NCI-H2081 (cell line): ENCODE measurements at regions not wholly inside any gene's neighbourhood (a gene's known extent, or its start where the extent isn't known, plus 50 kb on each side); places are given as distances from the start of the nearest gene placed in this dataset.

ENCODE experiments used
- DNase-seq, 2 experiments: peaks; one replicate each; lab custom pipeline; 2025; lab: John Stamatoyannopoulos, UW

DNA sequence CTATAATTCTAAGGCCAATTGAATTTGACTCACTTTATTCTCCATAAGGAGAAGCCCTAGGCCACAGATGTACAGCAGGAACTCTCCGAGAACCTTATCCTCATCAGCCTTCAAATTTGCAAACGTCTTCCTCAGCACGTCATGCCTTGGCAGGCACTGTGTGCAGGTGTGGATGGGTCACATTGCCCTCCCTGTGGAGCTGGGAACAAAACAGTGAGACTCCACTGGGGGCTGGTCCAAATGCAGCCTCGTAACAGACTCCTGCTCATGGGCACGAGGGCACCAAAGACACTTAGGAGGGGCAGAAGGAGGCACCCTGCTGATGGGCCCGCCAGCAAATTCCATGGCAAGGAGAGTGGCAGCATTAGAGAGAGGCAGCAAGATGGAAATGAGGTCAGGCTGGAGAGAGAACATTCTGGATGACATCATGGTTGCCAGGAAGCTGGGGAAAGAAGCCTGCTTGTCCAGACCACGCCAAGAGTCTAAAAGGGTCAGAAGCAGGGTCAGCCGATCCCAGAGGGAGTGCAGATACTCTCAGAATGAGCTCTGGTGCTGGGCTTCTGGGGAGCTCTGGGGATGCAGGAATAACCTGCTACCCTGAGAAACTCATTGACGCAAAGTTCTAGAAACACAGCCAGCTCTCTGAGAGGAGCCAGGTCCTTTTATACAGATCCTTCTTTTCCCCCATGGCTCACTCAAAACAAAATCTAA, 242.2 kb downstream of the B3GLCT start:
- no peak for DNase-seq

DNA sequence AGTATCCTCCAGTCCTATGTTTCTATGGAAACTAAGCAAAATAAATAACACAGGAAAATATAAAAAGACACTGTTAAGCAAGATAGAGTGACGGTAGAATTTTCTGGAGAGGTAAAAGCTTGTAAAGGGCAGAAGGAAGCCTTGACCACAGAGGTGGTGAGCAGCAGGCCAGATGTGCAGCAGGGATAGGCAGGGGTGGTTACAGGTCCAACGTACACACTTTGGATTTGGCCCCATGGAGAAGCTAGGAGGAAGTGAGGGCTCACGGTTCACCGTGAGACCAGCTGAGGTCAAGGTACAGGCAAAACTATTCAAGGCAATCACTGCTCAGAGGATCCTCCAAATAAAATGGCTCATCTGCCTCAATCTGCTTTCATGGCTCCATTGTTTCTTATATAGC, 242.8 kb downstream of the B3GLCT start:
- DNase-seq = no peak

DNA sequence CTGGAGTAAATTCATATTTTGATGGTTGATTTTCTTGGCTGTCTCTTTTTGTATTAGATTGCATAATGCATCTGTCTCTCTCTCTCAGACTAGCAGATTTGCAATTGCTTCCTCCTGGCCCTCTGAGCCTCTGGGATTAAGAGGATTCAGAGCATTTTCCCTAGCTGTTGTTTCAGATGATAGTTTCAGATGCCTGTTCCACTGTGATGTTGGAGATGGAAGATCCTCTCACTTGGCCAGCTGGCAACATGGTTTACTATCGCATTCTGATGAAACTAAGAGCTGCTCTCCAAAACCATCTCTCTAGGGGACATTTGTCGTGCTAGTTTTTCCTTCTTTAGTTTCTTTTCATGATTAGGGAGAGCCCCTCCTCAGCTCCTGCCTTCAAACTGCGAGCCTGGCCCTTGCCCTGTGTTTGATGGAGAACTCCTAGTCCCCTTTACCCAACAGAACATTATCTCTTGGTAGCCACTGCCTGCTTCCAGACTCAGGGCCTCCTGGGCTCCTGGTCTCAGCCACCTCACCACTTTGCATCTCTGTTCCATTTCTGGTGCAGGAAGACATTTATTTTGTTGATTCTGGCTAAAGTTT, 244.6 kb downstream of the B3GLCT start:
- DNase-seq = no peak

DNA sequence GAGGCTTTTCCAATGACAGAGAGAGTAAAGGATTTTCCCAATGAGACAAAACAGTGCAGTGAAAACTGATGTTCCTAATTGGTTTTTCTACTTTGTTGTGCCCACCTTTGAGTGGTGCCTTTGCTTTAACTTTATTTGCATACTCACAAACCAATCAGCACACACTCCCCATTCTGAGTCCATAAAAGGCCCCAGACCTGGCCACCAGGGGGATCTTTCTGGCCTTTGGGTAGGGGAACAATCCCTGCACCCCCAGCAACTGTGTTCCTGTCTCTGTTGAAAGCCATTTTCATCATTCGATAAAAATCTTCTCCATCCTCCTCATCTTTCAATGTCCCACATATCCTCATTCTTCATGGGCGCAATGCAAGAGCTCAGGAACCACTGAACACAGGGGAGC, 252.8 kb downstream of the B3GLCT start:
- no peak for DNase-seq

DNA sequence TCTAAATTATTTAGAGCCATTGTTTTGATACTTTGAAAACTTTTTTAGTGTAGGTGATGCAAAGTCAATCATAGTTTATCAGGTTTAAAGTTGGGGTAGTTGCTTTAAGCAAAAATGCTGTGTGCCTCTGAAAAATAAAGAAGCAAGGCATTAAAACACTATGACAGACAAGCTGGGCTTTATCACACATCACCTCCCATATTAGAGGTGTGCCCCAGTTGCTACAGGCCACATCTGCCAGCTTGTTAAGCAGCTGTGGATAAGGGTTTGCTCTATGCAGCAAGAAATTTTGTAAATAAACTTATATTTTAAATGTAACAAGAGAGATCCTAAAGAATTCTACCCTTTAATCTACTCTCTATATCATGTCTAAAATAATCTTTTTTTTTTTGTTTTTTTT, 255.8 kb downstream of the B3GLCT start:
- no peak for DNase-seq

DNA sequence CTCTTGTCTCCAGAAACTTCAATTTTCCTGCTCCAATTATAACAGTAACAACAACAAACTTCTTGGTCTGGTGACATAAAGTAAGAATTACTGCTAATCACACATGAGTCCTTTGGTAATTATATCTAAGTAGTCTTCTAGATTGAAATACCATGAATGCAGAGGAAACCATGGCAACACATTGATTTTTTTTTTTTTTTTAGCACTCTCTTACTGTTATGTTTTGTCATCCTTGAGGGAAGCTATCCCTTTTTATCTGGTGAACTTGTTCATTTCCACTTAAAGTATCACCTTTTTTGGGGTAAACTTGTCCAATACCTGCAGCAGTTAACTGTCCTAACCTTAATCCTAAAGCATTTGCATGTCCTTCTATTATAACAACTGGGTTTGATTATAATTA, 256.3 kb downstream of the B3GLCT start:
- no peak for DNase-seq

DNA sequence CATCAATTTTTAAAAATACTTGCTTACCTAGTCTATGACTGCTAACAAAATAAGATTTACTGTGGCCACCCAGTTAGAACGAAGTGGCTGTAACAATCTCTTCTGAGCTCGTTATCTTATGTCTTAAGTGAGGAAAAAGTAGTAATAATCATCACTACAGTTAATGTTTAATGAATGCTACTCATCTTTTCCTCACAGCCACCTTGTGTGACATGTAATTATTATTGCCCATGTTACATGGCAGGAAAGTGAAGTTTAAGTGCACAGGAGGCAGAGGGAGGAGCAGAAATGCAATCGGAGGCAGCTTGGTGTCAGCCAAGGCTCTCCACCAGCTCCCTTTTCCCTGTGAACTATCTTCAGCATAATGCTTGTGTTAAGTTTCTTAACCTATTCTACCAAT, 260.3 kb downstream of the B3GLCT start:
- DNase-seq = no peak

DNA sequence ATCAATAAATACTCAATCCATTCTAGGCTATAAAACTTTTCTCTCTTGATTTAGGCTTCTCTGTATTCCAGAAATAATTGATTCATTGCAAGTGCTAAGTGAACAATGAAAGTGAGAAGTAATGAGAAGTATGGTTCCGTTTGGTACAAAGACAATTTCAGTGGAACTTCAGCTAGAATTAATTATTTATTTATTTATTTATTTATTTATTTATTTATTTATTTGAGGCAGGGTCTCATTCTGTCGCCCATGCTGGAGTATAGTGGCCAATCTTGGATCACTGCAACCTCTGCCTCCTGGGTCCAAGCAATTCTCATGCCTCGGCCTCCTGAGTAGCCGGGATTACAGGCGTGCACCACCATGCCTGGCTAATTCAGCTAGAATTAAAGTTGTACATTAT, 262.1 kb downstream of the B3GLCT start:
- DNase-seq = no peak

DNA sequence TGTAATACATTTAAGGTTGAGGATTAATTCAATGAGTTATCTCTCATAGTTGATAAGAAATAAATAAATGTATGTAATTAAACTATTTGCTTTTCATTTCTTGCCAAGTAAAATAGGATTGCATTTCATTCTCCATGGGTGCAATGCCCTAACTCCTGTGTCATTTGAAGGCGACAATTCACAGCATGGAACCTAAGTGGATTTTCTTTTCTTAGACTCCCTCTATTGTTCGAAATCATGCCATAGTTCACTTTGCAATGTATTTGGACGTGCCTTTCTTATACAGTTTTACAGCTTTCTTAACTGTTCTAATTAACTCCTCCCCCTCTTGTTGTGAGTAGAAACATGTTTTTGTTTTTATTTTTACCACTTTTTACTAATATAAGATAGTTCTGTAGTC, 263.0 kb downstream of the B3GLCT start:
- no peak for DNase-seq

DNA sequence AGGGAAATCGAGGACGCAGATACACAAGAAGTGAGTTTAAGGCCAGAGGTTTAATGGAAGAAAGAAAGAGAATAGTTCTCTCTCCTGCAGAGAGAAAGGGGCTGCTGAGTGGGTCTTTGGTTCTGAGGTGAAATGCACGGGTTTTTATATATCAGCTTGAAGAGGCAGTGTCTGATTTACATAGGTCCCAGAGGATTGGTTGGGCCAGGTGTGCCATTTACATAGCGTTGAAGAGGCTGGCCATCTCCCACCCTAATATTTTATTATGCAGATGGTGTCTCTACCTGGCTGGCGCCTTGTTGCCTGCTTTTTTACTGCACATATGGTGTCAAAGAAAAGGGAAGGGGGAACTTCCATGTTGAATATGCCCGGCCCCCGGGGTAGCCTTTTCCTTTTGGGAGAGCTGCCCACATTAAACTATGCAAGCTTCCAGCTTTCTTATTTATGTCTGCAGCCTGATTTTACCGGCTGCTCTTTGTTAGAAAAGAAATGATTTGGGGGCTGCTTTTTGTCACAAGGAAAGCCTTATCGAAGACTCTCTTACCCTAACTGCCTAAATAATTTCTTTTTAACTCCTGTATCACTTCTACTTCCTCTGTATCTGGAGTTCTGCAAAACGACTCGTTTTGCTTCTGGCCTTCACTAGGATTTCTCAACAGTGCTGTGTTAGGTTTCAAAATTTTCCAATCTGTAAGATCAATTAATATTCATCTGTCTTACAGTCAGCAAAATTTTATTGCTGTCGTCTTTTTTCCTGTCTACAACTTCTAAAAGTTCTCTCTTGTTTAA, 268.5 kb downstream of the B3GLCT start:
- no peak for DNase-seq

DNA sequence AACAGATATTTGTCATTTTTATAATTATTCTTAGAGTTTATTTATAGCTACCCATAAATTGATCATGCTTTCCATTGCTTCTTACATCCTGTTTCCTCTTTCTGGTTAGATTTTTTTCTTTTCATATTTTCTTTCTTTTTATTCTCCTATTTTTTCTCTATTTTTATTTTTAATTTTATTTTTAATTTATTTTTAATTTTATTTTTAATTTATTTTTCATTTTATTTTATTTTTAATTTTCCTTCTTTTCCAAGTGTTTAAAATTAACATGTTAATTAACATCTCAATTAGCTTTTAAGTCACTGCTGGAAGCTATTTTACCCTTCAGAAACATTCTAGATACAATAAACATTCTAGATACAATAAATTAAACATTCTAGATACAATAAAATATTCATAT, 269.6 kb downstream of the B3GLCT start:
- no peak for DNase-seq

DNA sequence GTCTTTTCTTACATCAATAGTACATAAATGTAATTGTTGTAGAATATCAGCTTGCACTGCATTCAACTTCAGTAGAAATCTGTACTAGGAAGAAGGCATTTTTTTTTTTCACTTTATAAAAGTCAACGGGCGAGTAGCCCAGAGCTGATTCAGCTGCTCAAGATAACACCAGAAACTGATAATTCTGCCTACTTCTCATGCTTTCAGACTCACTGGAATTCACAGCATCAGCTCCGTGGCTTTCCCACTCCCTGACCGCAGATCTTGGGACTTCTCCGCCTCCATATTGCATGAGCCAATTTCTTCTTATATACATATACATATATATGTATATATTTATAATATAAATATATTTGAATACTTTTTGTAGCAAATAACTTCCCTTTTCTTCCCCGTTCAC, 263.1 kb upstream of the RXFP2 start:
- no peak for DNase-seq

DNA sequence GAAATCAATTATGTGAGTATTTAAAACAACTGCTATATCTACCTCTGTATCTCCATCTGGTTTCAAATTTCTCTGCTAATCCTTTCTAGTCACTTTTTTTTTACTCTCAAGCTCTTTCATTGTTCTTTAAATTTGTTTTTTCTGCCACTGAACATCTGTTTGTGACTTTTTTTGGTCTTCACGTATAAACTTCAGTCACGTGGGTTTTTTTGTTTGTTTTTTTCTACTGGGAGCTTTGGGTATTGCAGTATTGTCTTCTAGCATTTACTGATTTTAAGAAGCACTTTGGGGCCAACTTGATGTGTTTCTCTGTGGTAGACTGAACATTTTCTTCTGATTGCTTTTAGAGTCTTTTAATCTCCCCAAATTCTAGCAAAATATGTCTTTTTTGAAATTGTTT, 262.6 kb upstream of the RXFP2 start:
- no peak for DNase-seq

DNA sequence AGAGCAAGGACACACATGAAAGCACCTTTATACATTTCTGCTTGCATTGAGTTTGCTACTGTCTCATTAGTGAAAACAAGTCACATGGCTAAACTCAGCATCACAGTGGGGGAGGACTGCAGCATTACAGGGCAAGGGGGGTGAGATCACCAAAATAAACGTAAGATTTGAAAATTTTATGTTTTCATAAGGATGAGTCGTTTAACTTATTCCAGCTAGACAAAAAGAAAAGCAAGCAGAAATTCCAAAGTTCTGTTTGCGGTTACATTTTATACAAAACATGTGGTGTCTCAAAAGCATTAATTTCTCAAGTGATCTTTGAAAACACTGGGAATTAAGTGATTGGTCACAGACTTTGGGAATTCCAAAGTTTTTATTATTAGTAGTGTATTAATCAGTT, 261.4 kb upstream of the RXFP2 start:
- no peak for DNase-seq

DNA sequence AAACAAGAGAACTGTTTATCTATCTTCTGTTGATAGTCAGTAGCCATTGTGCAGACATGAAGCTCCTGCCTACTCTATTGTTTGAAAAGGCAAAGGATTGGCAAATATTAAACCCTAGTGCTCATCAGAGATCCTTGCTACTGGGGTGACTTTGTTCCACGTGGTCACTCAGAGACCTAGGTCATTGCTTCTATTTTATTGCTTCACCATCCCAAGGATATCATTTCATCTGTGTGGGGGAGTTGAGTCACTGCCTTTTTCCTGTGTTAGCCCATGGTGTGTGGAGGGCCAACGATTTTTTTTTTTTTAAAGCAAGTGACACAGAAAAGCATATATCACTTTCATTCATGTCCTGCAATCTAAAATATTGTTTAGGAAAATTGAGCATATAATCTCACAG, 254.1 kb upstream of the RXFP2 start:
- DNase-seq = no peak

DNA sequence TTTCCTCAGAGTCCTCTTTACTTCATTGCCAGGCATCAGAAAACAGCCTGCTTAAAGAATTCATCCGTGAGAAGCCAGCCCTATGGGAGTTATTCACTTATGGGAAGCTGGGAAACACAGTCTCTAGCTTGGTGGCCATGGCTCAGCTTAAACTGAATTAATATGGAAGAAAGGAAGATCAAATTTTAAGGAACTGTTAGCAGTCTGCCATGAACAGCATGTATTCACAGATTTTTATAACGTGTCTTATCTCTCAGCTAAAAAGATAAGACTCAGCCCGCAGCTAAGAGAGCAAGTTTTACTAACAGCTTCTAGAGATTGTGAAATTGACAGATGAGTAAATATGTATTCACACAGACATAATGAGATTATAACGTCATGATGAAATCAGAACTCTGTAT, 253.7 kb upstream of the RXFP2 start:
- DNase-seq = no peak

DNA sequence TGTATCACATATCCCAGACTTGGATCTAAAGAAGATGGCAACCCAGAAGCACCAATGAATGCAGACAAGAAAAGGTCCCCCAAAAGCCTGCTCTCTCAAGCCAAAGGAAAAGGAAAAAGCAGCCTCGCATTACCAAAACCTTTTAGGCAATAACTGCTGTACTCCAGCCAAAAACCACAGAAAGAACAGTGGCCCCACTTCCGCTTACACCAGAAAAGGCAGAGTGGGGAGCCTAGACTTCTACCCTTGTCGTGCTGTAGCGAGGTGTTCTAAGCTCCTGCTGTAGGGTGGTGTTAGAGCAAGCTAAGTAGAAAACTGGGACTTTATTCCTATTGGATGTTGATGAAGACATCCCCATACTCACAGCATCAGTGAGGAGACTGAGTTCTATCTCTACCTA, 244.0 kb upstream of the RXFP2 start:
- no peak for DNase-seq

DNA sequence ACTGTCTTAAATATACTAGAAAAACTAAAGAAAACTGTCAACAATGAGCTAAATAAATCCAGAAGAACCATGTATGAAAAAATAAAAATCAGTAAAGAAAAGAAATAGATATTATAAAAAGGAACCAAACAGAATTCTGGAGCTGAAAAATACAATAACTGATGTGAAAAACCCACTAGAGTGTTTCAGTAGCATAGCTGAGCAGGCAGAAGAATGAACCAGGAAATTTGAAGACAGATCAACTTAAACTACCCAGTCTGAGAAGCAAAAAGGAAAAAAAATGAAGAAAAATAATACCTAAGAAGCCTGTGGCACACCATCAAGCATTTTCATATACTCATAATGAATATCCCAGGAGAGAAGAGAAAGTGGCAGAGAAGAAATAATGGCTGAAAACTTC, 240.1 kb upstream of the RXFP2 start:
- DNase-seq = no peak

DNA sequence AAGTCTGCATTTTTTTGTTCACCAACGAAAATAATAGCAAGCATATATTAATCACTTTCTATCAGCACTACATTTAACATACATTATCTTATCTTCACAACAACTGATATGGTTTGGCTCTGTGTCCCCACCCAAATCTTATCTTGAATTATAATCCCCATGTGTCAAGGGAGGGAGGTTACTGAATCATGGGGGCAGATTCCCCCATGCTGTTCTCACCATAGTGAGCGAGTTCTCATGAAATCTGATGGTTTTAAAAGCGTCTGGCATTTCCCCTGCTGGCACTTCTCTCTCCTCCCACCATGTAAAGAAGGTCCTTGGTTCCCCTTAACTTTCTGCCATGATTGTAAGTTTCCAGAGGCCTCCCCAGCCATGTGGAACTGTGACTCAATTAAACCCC, 235.7 kb upstream of the RXFP2 start:
- DNase-seq = no peak

DNA sequence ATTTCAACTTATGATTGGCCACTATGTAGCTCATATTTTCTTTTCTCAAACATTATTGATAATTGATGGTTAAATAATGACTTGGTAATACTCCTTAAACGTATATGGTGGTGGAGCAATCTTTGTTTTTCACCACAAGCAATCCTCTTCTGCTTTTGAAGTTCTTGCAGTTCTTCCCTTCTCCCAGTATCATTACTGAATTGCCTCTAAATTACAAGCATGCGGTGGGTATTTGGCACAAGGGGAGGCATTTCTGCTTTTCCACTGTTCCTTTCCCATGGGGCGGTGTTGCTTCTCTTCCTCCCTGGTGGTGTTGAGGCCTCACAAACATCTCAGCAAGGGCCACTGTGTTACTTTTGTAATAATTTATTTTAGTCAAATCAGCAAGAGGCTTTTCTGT, 234.4 kb upstream of the RXFP2 start:
- no peak for DNase-seq

DNA sequence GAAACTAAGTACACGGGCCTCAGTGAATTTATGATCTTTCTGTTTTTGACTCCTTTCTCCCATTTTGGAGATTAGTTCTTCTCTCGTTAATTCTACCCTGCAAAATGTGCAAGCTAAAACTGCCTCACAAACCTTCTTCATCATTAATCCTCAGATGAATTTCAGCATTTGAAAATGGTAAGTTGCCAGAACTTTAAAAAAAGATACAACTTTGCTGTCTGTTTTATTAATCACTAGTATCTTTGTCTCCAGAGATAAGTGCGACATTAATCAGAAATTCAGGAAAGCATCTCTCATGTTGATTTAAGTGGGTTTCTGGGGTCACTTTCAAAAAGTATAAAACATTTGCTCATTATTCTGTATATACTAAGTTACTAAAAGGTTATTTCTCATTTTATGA, 227.0 kb upstream of the RXFP2 start:
- no peak for DNase-seq

DNA sequence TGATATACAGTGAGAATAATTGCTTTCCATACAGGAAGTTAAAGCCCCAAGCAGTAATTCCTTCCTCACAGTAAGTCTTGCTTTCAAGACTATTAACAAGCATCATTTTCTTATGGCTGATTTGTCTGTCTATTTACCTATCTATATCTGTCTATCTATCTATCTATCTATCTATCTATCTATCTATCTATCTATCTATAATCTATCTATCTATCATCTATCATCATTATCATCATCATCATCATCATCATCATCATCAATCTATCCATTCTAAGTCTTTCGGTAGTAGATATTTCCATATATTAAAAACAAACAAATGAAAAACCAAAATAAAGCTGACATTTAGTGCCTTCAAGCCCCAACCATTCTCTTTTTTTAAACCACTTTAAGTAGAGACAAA, 224.4 kb upstream of the RXFP2 start:
- no peak for DNase-seq

DNA sequence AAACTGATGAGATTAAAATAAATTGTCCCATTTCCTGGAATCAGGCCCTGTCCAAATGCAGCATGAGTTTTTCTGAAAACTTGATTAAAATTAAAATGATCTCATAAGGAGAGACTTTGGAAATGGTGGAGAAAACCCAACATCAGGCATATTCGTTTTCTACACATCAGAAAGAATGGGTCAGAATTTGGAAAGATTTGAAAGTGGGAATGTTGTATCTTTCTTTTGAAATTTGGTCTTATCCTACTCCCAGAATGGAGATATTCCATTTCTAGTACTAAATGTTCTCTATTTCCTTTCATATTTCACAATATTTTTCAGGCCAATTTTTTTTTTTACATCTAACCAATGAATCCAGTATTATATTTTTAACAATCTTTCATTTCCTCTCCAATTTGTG, 223.9 kb upstream of the RXFP2 start:
- no peak for DNase-seq

DNA sequence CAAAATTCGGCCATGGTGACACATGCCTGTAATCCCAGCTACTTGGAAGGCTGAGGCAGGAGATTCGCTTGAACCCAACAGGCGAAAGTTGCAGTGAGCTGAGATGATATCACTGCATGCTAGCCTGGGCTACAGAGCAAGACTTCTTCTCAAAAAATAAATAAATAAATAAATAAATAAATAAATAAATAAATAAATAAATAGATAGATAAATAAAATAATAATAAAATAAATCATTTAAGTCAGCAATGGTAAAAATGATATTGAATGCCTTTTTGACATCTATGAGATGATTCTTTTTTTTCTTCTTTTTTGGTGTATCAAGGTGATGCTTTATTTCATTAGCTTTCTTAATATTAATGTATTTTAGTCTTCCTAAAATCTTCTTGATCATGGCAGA, 221.7 kb upstream of the RXFP2 start:
- DNase-seq = no peak
